NCI-H2171 (cell line): ENCODE measurements at regions not wholly inside any gene's neighbourhood (a gene's known extent, or its start where the extent isn't known, plus 50 kb on each side); places are given as distances from the start of the nearest gene placed in this dataset.

Experiments
- DNase-seq: peaks from one replicate; lab custom pipeline; 2025; lab: John Stamatoyannopoulos, UW

DNA sequence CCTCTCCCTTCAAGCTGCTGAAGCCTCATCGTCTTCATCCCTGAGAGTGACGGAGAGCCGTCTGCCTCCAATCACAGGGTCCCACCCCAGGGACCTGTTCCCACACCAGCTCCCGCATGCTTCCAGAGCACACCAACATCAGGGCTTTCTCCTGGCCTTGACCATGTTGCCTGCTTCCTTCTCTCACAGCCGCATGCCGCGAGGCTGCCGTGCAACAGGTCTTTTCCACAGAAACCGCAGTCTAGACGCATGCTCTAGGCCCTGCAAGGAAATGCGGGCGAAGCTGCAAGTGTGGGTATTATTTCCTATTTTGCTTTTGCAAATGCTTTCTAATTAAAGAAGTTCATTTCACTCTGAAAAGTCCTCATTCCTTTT, 277.8 kb downstream of the EIPR1 start:
- DNase-seq: no peak

DNA sequence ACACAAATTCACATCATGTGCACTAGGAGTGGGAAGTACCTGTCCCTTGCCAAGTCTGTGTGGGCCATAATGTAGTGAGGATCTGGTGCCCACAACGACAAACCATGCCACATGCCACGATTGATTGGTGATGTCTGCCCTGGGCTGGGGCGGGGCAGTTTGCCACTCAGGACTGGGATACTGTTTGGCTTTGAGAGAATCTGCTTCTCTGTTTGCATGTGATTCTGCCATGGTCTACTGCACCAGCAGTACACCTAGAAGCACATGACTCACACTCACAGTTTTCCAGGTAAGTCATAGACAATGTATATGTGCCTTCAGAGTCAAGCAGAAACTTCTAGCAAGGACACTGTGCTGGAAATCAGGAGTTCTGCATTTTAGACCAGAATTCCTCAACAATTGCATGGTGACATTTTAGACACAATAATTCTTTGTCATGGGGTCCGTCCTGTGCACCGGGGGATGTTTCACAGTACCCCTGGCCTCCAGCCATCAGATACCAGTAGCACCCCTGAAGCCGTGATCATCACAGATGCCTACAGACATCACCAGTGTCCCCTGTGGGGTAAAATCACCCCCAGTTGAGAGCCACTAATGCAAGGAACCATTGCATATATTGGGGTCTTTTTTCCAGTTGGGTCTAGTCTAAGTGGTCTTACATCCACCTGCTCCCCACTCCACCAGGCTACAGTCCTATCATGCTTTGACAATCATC, 278.3 kb downstream of the EIPR1 start:
- DNase-seq: no peak

DNA sequence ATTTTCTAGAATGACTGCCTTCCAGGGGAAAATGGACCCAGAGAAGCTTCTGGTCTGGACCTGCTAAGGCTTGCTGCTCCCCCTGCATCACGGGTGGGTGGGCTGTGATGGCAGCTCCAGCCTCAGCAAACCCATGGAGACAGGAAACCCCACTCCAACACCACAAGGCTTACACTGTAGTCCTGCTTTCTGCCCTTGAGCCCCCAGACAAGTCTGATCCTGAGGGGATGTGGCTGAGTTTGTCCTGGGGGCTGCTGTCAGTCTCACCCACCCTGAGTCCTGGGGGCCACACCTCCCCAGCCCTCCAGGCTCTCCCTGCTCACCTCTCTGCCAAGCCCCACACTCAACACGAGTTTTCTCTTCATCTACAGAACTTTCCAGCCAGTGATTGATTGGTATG, 279.4 kb downstream of the EIPR1 start:
- DNase-seq: no peak

DNA sequence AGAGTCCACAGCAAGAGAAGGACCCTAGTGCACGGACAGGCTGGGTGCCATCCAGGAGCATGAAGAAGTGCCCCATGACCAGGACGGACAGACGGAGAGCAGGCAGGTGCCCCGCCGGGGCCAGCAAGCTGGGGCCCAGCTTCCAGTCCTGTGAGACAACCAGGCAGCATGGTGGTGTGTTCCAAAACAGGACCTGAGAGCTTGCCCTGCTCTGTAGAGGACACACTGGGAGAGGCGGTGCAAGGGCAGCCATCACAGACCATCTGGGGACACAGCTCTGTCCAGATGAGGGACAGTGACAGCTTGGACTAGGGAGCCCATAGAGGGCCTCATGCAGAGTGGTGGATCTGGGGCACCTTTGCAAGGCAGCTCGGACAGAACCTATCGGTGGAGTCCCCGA, 279.8 kb downstream of the EIPR1 start:
- DNase-seq: no peak

DNA sequence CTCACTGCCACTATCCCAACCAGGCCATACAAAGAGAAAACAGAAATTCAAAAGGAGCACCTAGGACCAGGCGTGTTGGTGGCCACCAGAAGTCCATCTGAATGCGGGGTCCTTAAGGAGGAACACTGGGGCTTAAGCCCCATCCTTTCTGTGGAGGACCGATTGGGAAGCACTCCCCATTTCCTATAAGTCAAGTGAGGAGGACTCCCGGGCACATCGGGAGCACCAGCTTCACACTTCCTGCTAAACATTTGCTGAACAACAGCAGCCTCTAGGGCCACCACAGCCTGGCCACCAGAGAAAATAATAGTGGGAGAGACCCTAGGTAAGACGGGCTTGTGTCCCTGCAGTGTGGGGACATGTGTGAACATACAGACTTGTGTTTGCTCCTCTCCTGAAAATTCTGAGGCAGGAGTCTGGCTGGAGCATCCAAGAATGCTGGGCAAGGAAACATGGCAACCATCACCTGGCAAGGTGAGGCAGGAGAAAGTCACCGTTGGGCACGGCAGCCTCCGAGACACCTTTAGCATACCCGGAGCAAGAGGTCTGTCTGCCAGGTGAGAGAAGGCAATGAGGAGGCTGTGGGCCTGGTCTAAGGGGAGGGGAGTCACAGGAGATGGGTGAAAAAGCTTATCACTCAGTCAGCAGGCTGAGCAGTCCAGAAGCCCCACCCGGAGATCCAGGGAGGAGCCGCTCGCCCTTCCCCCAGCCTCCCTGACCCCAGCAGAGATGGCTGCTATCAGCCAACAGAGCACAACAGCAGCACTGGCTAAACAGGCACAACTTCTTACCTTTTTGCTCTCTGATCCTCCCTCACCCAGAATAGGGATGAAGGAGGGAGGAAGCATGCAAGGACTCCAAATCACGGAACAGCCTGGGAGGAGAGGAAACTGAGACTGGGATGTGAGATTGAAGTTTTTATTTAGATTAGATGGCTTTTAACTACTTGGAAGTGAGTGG, 282.3 kb downstream of the EIPR1 start:
- DNase-seq: no peak

DNA sequence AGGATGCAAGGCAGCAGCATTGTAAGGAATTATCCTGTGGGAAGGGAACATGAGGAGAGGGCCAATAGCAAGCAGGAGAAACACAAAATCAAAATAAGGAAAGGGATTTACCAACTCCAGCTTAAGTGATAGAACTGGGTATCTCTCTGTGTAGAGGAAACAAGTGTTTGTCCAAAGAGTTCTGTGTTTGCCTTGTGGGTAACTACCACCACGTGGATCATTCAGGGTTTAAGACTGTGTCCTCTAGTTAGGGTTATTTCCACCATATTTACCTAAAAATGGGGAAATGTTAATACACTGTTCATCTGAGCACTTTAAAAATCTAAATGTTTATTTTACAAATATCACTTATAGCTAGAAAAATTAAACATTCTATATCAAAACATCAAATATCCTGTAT, 283.3 kb downstream of the EIPR1 start:
- no peak for DNase-seq

DNA sequence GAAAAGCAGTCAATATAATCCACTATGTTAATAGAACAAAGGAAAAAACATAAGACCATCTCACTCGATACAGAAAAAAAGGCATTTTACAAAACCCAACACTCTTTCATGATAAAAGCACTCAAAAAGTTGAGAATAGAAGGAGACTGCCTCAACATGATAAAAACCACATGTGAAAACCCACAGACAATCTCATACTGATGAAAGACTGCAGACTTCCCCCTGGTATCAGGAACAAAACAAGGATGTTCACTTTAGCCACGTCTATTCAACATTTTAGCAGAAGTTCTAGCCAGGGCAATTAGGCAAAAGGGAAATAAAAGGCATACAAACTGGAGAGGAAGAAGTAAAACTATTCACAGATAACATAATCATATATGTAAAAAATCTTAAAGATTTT, 285.9 kb downstream of the EIPR1 start:
- DNase-seq: no peak

DNA sequence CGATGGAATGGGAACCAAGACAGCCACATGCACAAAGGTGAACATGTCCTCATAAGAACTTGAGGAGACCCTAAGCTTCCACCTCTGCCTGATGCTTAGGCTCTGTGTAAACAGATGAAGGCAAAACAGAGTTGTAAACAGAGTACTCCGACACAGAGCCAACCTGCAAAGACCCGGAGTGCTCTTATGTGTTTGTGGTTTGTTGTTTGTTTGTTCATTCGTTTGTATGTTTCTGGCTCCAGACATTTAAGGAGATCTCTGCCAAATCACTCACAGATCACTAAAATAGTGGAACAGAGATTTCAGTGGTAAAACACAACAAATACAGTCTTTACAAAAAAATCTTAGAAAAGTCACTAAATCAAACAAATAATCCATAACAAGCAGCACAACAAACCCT, 294.9 kb downstream of the EIPR1 start:
- no peak for DNase-seq

DNA sequence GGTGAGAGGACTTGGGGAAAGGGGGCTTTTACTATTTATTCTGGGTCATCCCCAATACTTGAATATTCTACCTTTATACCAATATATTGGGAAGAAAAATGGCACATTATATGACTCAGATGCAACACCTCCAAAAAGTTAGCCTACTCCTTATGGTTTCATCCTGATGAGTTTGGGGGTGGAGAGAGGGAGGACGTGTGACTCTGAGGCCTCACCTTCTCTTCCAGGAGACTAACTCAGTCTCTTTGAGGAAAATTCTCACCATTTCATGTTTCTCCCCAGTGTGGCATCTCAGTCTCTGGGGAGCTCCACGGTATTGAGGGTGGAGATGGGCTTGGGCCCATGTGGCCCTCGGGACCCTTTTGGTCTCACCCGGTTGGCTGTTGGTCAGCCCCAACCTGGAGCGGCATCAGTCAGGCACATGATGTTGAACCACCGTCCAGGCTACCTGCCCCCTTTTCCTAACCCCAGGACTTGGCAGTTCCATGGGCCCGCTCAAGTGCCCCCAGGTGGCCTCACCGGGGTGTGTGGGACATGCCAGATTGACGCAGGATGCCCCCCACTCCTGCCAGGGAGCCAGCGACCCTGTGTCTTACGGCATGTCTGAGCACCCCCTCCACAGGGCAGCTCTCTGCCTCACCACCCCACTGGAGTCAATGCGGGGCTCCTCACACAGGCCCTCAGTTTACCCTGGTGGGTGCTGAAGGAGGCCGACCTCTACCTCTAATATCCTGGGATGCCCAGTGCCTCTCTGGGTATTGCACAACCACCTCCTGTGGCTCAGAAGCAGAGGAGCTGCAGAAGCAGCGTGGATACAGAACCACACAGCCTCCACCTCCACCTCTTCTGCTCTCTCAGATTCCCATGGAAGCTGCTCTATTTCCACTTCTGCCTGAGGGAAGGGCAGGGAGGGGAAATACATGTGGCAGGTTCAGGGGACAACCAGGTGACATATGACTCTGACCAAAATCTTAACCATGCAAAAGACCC, 297.4 kb downstream of the EIPR1 start:
- DNase-seq: no peak

DNA sequence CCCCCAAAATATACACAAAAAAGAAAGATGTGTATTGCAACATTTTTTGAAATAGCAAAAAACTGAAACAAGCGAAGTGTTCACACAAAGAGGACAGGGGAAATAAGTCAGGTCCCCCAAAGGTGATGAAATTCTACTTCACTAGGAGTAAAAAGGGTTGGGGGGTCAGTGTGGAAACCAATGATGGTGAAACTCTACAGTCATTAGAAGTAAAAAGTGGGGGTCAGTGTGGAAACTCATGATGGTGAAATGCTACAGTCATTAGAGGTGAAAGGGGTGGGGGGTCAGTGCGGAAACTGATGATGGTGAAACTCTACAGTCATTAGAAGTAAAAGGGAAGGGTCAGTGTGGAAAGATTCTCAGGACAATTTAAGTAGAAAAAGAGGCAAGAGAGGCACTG, 298.2 kb downstream of the EIPR1 start:
- DNase-seq: no peak

DNA sequence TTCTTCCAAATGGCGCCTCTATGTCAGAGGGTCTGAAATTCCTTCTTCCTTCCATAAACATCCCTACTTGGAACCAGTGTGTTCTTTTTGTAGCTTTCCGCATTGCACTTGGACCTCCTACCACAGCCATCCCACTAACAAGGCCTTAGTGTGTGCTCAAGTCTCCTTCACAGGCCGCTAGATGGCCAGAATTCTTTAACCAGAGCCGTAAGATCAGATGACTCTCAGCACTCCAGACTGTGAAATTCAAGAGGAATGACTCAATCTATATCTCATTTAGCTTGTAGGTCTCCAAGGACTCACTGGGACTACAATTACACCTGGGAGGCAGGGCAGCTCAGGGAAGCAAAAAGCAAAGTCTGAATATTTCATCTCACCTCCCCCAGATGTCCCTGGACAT, 298.9 kb downstream of the EIPR1 start:
- DNase-seq: no peak

DNA sequence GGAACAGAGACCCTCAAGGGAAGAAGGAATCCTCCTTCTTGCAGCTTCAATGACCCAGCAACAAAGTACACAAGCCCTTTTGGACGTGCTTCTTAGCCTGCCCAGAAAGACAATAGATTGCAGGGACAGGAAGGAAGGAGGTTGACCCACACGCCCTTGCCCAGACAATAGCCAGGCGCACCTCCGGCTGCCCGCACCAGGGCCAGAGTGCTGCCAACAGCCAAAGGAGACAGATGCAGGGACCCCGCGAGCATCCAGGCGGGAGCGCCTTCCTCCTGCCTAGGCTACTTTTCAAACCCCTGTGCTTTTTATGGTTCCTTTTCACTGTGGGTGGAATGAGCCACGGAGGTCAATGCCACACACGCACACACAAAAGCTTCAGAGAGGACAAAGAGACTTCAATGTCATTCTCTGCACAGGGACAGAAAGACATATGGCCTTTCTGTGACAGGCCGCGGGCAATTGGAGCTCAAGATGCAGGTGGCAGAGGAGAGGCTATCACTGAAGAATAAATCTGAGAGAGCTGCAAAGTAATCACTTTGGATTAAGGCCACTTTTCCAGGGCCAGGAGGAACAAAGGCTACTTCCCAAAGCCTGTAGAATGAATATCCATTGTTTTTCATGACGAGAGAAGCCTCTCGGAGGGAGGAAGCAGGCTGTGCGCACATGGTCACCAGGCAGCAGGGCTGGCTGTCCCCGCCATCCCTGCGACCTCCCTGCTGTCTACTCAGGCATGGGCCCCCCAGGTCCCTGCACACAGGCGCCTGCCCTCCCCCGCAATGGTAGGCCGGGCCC, 300.6 kb downstream of the EIPR1 start:
- no peak for DNase-seq

DNA sequence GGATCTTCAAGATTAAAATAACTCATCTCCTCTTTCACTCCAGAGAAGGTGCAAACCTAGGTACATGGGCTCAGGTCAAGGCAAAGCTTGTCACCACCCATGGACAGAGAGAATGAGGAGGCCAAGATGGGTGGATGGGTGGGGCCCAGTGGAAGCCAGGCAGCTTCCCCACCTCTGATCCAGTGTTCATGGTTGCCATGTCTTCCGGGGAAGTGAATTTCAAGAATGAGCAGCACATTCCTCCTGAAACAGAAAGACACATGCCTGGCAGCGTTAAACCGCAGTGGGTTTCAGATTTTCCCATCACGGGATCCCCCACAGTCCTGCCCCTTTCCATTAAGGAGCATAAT, 301.7 kb downstream of the EIPR1 start:
- no peak for DNase-seq

DNA sequence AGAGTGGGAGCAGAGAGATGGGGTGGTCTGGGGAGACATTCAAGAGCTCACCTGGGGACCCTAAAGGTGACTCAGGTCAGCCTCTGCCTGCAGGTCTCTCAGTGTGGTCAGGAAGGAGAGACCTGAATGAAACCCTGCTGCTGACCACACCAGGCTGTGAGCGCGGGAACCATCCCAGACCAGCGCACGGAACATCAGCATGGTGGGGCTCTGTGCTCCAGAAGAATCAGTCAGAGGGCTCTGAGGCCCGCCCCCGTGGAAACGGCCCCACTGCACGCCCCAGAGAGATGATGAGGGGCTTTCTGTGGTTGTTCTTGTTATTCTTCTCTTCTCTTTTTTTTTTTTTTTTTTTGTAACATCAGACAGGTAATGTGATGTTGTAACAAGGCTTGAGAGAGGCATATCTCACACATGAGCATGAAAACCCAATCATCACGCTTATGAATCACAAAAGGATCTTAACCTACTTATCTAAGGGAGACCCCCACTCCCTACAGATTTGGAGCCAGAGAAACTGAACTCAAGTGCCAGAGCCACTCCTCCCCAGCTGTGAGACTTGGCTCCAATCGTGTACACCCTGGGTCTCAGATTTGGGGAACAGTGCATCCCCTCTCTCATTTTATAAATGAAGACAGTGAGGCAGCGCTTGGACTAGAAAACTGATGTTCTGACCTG, 302.2 kb downstream of the EIPR1 start:
- no peak for DNase-seq

DNA sequence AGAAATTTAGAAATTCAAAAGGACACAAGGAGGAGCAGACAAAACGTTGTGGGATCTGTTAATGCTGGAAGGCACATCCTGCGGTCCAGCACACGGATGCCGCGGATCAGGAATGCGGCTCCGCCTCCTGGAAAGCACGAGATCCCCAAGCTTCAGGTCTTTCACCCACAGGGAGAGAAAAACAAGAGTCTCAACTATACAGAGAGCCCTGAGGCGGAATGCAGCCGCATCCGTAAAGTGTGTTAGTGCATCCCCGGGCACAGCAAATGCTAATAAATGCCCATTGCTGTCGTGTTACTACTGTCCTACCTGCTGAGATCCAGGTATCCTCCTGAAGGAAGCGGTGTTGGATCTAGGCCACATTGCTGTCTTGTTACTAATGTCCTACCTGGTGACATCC, 303.9 kb downstream of the EIPR1 start:
- DNase-seq: no peak

DNA sequence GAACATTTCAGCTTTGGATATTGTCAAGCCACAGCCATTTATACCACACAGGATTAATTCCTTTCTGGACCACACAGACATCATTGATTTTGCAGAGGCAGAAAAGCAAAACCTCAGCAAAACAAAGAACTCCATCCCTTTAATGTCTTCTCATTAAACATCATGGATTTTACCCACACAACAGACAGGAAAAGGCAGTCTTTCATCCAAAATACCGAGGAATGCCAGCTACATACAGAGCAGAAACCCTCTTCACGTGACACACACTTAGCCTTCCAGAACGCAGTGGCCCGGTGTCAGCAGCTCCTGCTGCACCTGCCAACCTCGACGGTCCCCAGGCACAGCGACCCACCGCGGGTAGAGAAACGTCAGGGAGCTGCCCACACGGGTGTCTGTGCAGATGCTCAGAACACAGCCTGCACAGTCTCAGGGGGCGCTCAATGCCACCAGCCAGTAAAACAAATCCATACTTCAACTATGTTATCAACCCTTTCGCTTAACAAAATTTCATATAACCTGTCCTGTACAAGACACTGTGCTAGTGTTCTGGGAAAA, 304.5 kb downstream of the EIPR1 start:
- no peak for DNase-seq

DNA sequence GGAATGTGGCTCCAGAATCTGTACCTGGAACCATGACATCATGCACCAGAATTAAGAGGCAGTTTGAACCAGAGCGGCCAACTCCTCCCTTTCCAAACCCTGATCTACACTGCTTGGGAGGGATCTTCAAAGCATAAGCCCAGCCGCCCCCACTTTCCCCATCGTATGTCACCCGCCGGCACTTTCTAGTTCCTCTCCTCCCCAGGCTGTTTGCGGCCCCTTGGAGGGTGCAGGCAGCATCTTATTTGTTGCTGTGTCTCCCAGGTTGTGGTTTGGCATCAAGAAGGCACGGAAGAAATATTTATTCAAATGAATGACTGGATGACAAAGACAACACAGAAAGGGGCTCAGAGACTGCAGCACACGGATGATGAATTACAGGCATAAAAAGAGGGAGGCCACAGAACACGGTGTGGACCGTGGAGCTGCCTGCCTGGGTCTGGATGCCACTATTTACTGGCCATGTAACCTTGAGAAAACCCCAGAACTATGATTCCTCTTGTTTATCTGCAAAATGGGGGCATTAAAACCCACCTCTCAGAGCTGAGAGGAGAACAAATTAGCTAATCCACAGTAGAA, 305.8 kb downstream of the EIPR1 start:
- DNase-seq: no peak

DNA sequence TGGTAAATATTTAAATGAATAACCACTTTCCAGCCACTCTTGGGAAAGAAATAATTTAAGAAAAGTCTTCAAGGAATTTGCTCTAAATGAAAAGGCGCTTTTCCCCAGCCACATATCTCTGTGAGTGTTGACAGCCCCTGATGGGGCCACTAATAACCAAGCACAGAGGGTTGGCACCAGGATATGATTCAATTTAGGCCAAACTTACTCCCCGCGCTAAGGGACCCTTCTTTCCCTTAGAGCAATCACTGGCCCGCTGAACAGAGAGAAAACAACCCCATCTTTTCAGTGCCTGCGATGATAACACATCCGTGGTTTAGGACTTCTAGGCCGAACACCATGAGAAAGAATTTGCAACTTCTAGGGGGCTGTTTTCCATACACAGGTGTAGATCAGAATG, 310.8 kb downstream of the EIPR1 start:
- DNase-seq: no peak

DNA sequence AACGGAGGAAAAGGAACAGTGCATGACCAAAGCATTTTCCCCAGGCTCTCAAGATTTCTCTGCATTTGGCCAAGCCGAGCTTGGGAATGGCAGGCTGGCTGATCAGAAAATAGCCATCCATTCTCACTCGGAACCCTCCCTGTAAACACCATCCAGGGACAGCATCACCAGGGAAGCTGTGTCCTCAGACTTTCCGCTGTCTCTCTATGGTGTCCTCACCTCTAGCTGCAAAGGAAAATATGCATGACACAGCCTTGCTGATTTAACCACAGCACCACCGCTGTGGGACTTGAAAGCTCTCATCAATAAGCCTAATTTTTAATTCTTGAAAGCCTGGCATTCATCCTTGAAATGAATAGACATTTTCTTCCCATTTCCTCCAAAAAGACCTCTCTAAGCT, 311.7 kb downstream of the EIPR1 start:
- DNase-seq: no peak
